WTC11 (cell line): ENCODE measurements at regions not wholly inside any gene's neighbourhood (a gene's known extent, or its start where the extent isn't known, plus 50 kb on each side); places are given as distances from the start of the nearest gene placed in this dataset.

Source experiments
- ATAC-seq: fragments of 200-7000 bp; cut with Tn5 transposase; 2 replicates; pipeline ENCODE4 v1.10.0; 2021; ENCODE audit warnings: mild to moderate bottlenecking, moderate library complexity
- CTCF ChIA-PET: fragments of 300-600 bp; sonication (Branson Sonifier 250); formaldehyde crosslinking; loops from one replicate; lab custom pipeline; 2021; ENCODE audit warnings: antibody characterized with exemption; lab: Charles Lee
- POLR2A ChIA-PET: fragments of 350-600 bp; sonication (Branson Sonifier 250); formaldehyde crosslinking; loops from one replicate; lab custom pipeline; 2021; ENCODE audit warnings: antibody characterized with exemption; lab: Charles Lee
- DNase-seq: peaks from one replicate; pipeline ENCODE4 v3.0.0; 2021; ENCODE audit warnings: low spot score
- H3K27ac Mint-ChIP-seq: 2 replicates; pipeline ENCODE4 v1.8.0; 2021; ENCODE audit warnings: mixed read lengths
- H3K27me3 Mint-ChIP-seq: 2 replicates; pipeline ENCODE4 v1.8.0; 2021; ENCODE audit warnings: low read depth, mild to moderate bottlenecking, moderate library complexity, mixed read lengths
- H3K36me3 Mint-ChIP-seq: 2 replicates; pipeline ENCODE4 v1.8.0; 2021; ENCODE audit warnings: mixed read lengths
- H3K4me1 Mint-ChIP-seq: 2 replicates; pipeline ENCODE4 v1.8.0; 2022; ENCODE audit warnings: mixed read lengths
- H3K4me3 Mint-ChIP-seq: 2 replicates; pipeline ENCODE4 v1.8.0; 2021; ENCODE audit warnings: mild to moderate bottlenecking, moderate library complexity, mixed read lengths
- H3K9me3 Mint-ChIP-seq: 2 replicates; pipeline ENCODE4 v1.8.0; 2021; ENCODE audit warnings: mixed read lengths
- ATF1 ChIP-seq: sonication (generic); formaldehyde crosslinking; IDR thresholded peaks from 2 replicates; pipeline ENCODE4 v1.8.1; 2023; ENCODE audit warnings: mild to moderate bottlenecking, moderate library complexity, missing genetic modification reagents
- ELF4 ChIP-seq: sonication (generic); formaldehyde crosslinking; IDR thresholded peaks from 2 replicates; pipeline ENCODE4 v1.8.1; 2022; ENCODE audit warnings: low read depth, mild to moderate bottlenecking, moderate library complexity, missing genetic modification reagents
- ESRRA ChIP-seq: sonication (generic); formaldehyde crosslinking; IDR thresholded peaks from 2 replicates; pipeline ENCODE4 v1.8.1; 2022; ENCODE audit warnings: mild to moderate bottlenecking, missing genetic modification reagents, borderline replicate concordance
- FOXJ3 ChIP-seq: sonication (generic); formaldehyde crosslinking; IDR thresholded peaks from 2 replicates; pipeline ENCODE4 v1.9.0; 2021; ENCODE audit warnings: missing genetic modification reagents, mild to moderate bottlenecking, borderline replicate concordance
- HMGA2 ChIP-seq: fragments of 250-450 bp; sonication (Bioruptor Pico); IDR thresholded peaks from 2 replicates; pipeline ENCODE4 v1.4.0; 2021; ENCODE audit warnings: mild to moderate bottlenecking, moderate library complexity
- IRF2 ChIP-seq: sonication (generic); formaldehyde crosslinking; IDR thresholded peaks from 2 replicates; pipeline ENCODE4 v1.8.0; 2022; ENCODE audit warnings: low read depth, missing genetic modification reagents, borderline replicate concordance
- KAT7 ChIP-seq: sonication (generic); formaldehyde crosslinking; IDR thresholded peaks from 2 replicates; pipeline ENCODE4 v1.8.1; 2023; ENCODE audit warnings: missing genetic modification reagents, mild to moderate bottlenecking, borderline replicate concordance
- NFATC4 ChIP-seq: fragments of 250-450 bp; sonication (Bioruptor Pico); IDR thresholded peaks from 2 replicates; pipeline ENCODE4 v1.9.0; 2021; ENCODE audit warnings: mild to moderate bottlenecking
- NR1H2 ChIP-seq: sonication (generic); formaldehyde crosslinking; IDR thresholded peaks from 2 replicates; pipeline ENCODE4 v1.9.0; 2021; ENCODE audit warnings: mild to moderate bottlenecking, moderate library complexity, missing genetic modification reagents
- RORB ChIP-seq: fragments of 250-450 bp; sonication (Bioruptor Pico); IDR thresholded peaks from 2 replicates; pipeline ENCODE4 v1.9.0; 2021; ENCODE audit warnings: mild to moderate bottlenecking
- SMAD3 ChIP-seq: sonication (generic); formaldehyde crosslinking; IDR thresholded peaks from 2 replicates; pipeline ENCODE4 v1.8.0; 2022; ENCODE audit warnings: missing genetic modification reagents, mild to moderate bottlenecking, borderline replicate concordance
- SMAD4 ChIP-seq: sonication (generic); formaldehyde crosslinking; IDR thresholded peaks from 2 replicates; pipeline ENCODE4 v1.8.0; 2022; ENCODE audit warnings: mild to moderate bottlenecking, missing genetic modification reagents
- SOX15 ChIP-seq: fragments of 250-450 bp; sonication (Bioruptor Pico); IDR thresholded peaks from 2 replicates; pipeline ENCODE4 v1.9.0; 2021; ENCODE audit warnings: mild to moderate bottlenecking
- SP1 ChIP-seq: sonication (generic); formaldehyde crosslinking; conservative IDR thresholded peaks from 2 replicates; pipeline ENCODE4 v1.8.1; 2022; ENCODE audit warnings: missing genetic modification reagents
- TEAD4 ChIP-seq: sonication (generic); formaldehyde crosslinking; IDR thresholded peaks from 2 replicates; pipeline ENCODE4 v1.8.0; 2022; ENCODE audit warnings: mild to moderate bottlenecking, missing genetic modification reagents
- ZNF263 ChIP-seq: sonication (generic); formaldehyde crosslinking; IDR thresholded peaks from 2 replicates; pipeline ENCODE4 v1.8.1; 2022; ENCODE audit warnings: low read depth, mild to moderate bottlenecking, moderate library complexity, missing genetic modification reagents
- TF ChIP-seq, protein P1 (sequence below): fragments of 250-450 bp; sonication (Bioruptor Pico); IDR thresholded peaks from 2 replicates; pipeline ENCODE4 v2.1.2; 2022; ENCODE audit warnings: mild to moderate bottlenecking, moderate library complexity
- TF ChIP-seq, protein P2 (sequence below): fragments of 250-450 bp; sonication (Bioruptor Pico); IDR thresholded peaks from 2 replicates; pipeline ENCODE4 v1.9.0; 2021; ENCODE audit warnings: mild to moderate bottlenecking, borderline replicate concordance
- TF ChIP-seq, protein P3 (sequence below): sonication (generic); formaldehyde crosslinking; IDR thresholded peaks from 2 replicates; pipeline ENCODE4 v1.8.0; 2022; ENCODE audit warnings: mild to moderate bottlenecking, missing genetic modification reagents
- TF ChIP-seq, protein P4 (sequence below): sonication (generic); formaldehyde crosslinking; IDR thresholded peaks from 2 replicates; pipeline ENCODE4 v1.8.1; 2022; ENCODE audit warnings: low read depth, missing genetic modification reagents, borderline replicate concordance
- TF ChIP-seq, protein P5 (sequence below): sonication (generic); formaldehyde crosslinking; IDR thresholded peaks from 2 replicates; pipeline ENCODE4 v1.8.0; 2022; ENCODE audit warnings: mild to moderate bottlenecking, missing genetic modification reagents
- TF ChIP-seq, protein P6 (sequence below): sonication (generic); formaldehyde crosslinking; IDR thresholded peaks from 2 replicates; pipeline ENCODE4 v1.8.1; 2022; ENCODE audit warnings: mild to moderate bottlenecking, missing genetic modification reagents, moderate library complexity, borderline replicate concordance

DNA sequence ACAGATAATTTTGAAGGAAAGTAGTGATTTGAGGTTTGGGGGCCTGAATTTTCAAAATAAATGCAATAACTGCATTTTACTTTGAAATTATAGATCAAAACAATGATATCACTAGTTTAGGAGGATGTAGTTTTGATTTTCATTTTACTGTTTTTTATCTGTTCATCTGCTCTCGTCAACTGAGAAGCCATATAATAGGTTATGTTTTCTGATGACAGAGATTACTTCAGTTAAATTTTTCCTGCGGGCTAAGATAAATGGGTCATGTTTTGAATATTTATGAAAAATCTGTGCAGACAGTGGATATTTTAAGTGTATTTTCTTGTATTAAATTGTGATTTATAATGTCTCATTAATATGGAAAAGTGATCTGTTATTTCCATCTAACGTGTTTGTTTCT lies 573.4 kb downstream of the CPS1 start (continued):
- TF ChIP-seq, protein P1, sequence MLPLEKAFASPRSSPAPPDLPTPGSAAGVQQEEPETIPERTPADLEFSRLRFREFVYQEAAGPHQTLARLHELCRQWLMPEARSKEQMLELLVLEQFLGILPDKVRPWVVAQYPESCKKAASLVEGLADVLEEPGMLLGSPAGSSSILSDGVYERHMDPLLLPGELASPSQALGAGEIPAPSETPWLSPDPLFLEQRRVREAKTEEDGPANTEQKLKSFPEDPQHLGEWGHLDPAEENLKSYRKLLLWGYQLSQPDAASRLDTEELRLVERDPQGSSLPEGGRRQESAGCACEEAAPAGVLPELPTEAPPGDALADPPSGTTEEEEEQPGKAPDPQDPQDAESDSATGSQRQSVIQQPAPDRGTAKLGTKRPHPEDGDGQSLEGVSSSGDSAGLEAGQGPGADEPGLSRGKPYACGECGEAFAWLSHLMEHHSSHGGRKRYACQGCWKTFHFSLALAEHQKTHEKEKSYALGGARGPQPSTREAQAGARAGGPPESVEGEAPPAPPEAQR = no peak
- TF ChIP-seq, protein P2, sequence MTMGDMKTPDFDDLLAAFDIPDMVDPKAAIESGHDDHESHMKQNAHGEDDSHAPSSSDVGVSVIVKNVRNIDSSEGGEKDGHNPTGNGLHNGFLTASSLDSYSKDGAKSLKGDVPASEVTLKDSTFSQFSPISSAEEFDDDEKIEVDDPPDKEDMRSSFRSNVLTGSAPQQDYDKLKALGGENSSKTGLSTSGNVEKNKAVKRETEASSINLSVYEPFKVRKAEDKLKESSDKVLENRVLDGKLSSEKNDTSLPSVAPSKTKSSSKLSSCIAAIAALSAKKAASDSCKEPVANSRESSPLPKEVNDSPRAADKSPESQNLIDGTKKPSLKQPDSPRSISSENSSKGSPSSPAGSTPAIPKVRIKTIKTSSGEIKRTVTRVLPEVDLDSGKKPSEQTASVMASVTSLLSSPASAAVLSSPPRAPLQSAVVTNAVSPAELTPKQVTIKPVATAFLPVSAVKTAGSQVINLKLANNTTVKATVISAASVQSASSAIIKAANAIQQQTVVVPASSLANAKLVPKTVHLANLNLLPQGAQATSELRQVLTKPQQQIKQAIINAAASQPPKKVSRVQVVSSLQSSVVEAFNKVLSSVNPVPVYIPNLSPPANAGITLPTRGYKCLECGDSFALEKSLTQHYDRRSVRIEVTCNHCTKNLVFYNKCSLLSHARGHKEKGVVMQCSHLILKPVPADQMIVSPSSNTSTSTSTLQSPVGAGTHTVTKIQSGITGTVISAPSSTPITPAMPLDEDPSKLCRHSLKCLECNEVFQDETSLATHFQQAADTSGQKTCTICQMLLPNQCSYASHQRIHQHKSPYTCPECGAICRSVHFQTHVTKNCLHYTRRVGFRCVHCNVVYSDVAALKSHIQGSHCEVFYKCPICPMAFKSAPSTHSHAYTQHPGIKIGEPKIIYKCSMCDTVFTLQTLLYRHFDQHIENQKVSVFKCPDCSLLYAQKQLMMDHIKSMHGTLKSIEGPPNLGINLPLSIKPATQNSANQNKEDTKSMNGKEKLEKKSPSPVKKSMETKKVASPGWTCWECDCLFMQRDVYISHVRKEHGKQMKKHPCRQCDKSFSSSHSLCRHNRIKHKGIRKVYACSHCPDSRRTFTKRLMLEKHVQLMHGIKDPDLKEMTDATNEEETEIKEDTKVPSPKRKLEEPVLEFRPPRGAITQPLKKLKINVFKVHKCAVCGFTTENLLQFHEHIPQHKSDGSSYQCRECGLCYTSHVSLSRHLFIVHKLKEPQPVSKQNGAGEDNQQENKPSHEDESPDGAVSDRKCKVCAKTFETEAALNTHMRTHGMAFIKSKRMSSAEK = no peak
- TF ChIP-seq SMAD3 (no peak), ELF4 (CRISPR knock-in tag) (no peak)
- TF ChIP-seq, all 79 proteins: peak for 0

DNA sequence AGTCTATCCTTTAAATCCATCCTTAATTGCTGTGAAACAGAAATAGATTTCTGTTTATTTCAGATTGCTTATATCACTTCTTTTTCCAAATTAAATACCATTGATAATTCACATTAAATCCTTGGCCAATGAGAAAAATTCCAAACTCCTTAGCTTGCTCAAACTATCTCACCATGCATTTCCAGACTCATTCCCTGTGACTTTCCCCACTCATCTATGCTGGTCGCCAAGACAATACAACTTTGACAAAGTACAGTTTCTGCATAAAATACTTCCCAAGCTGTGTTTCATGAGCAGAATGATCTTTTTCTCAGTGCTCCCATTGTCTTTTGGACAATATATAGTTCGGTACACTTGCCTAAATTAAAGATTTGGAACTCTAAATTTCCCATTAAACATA lies 575.6 kb downstream of the CPS1 start:
- peaks cover 11% of the 10 kb centered on the region for H3K9me3 Mint-ChIP-seq
- no peak for ATAC-seq
- H3K27me3 Mint-ChIP-seq = no peaks in the 10 kb centered on the region
- no peak for TF ChIP-seq RORB (CRISPR knock-in tag)
- TF ChIP-seq NFATC4 (CRISPR knock-in tag) = no peak
- no peak for TF ChIP-seq SP1 (CRISPR knock-in tag)
- no peak for TF ChIP-seq KAT7
- no peak for TF ChIP-seq TEAD4 (CRISPR knock-in tag)
- TF ChIP-seq, protein P3, sequence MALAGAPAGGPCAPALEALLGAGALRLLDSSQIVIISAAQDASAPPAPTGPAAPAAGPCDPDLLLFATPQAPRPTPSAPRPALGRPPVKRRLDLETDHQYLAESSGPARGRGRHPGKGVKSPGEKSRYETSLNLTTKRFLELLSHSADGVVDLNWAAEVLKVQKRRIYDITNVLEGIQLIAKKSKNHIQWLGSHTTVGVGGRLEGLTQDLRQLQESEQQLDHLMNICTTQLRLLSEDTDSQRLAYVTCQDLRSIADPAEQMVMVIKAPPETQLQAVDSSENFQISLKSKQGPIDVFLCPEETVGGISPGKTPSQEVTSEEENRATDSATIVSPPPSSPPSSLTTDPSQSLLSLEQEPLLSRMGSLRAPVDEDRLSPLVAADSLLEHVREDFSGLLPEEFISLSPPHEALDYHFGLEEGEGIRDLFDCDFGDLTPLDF = no peak
- no peak for TF ChIP-seq IRF2 (CRISPR knock-in tag)
- TF ChIP-seq SMAD4 (CRISPR knock-in tag) = no peak
- TF ChIP-seq, protein P4, sequence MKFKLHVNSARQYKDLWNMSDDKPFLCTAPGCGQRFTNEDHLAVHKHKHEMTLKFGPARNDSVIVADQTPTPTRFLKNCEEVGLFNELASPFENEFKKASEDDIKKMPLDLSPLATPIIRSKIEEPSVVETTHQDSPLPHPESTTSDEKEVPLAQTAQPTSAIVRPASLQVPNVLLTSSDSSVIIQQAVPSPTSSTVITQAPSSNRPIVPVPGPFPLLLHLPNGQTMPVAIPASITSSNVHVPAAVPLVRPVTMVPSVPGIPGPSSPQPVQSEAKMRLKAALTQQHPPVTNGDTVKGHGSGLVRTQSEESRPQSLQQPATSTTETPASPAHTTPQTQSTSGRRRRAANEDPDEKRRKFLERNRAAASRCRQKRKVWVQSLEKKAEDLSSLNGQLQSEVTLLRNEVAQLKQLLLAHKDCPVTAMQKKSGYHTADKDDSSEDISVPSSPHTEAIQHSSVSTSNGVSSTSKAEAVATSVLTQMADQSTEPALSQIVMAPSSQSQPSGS (CRISPR knock-in tag) = no peak
- TF ChIP-seq ATF1 (CRISPR knock-in tag) = no peak
- TF ChIP-seq, protein P5, sequence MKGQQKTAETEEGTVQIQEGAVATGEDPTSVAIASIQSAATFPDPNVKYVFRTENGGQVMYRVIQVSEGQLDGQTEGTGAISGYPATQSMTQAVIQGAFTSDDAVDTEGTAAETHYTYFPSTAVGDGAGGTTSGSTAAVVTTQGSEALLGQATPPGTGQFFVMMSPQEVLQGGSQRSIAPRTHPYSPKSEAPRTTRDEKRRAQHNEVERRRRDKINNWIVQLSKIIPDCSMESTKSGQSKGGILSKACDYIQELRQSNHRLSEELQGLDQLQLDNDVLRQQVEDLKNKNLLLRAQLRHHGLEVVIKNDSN (CRISPR knock-in tag) = no peak
- TF ChIP-seq, all 79 proteins: peak for 0
- ChIA-PET POLR2A (no interaction called here), CTCF (interaction anchor here (1.3 kb wide), 1 partner anchor 26 kb away, joined by 4 read pairs; no protein-coding TSS in a partner anchor)
- no peak overlapping the region for H3K27ac Mint-ChIP-seq
- no peak overlapping the region for H3K4me3 Mint-ChIP-seq
- H3K4me1 Mint-ChIP-seq = peaks cover 9% of the 10 kb centered on the region
- no peak for DNase-seq
- H3K36me3 Mint-ChIP-seq = no peaks in the 10 kb centered on the region

DNA sequence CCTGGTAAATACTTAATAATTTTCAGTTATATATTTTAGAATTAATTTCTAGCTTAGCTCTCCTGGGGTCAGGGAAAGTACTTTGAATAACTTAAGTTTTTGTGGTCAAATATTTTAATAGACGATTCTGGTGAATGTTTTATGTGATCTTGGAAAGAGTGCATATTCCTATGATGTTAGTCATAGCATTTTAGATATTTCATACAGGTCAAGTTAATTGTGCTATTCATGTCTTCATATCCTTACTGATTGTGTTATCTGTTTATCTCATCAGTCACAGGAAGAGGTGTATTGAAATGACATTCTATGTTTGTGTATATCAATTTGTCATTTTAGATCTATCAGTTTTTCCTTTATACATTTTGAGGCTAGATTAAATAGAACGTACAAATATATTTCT lies 576.2 kb downstream of the CPS1 start:
- Mint-ChIP-seq H3K9me3 (peaks cover 11% of the 10 kb centered on the region), H3K27ac (no peak overlapping the region), H3K36me3 (no peaks in the 10 kb centered on the region), H3K4me1 (peaks cover 9% of the 10 kb centered on the region), H3K27me3 (no peaks in the 10 kb centered on the region), H3K4me3 (no peak overlapping the region)
- ChIA-PET CTCF (interaction anchor here (1.3 kb wide), 1 partner anchor 25 kb away, joined by 4 read pairs; no protein-coding TSS in a partner anchor), POLR2A (no interaction called here)
- DNase-seq = no peak
- no peak for ATAC-seq
- no peak for TF ChIP-seq ATF1 (CRISPR knock-in tag)
- no peak for TF ChIP-seq NR1H2 (CRISPR knock-in tag)
- TF ChIP-seq ESRRA (CRISPR knock-in tag) = no peak
- no peak for TF ChIP-seq SOX15 (CRISPR knock-in tag)
- no peak for TF ChIP-seq ZNF263 (CRISPR knock-in tag)
- TF ChIP-seq, protein P6, sequence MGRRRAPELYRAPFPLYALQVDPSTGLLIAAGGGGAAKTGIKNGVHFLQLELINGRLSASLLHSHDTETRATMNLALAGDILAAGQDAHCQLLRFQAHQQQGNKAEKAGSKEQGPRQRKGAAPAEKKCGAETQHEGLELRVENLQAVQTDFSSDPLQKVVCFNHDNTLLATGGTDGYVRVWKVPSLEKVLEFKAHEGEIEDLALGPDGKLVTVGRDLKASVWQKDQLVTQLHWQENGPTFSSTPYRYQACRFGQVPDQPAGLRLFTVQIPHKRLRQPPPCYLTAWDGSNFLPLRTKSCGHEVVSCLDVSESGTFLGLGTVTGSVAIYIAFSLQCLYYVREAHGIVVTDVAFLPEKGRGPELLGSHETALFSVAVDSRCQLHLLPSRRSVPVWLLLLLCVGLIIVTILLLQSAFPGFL (CRISPR knock-in tag) = no peak
- TF ChIP-seq FOXJ3 (CRISPR knock-in tag) = no peak
- no peak for TF ChIP-seq IRF2 (CRISPR knock-in tag)
- TF ChIP-seq NFATC4 (CRISPR knock-in tag) = no peak
- TF ChIP-seq RORB (CRISPR knock-in tag) = no peak
- TF ChIP-seq HMGA2 = no peak
- TF ChIP-seq, protein P1 = no peak
